NCI-H510A (cell line): ENCODE measurements at regions not wholly inside any gene's neighbourhood (a gene's known extent, or its start where the extent isn't known, plus 50 kb on each side); places are given as distances from the start of the nearest gene placed in this dataset.

Source experiments
- DNase-seq: peaks from one replicate; lab custom pipeline; 2025; lab: John Stamatoyannopoulos, UW

DNA sequence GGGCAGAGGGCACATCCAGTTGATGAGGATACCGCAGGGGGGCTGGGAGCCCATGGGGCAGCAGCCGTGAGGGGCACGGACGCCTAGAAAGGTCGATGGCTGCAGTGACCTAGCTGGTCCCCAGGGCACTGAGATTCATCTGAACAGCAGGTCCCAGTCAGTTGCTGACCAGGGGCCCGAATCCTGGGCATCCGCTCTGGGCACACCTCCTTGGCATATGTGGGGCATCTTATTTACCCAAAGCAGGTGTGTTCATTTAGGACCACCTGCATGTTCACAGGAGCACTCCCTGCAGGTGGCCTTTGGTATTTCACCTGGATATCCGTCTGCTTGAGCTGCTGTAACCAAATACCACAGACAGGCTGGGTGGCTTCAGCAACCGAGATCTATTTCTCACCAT, 72.0 kb upstream of the ODC1 start:
- DNase-seq = no peak

DNA sequence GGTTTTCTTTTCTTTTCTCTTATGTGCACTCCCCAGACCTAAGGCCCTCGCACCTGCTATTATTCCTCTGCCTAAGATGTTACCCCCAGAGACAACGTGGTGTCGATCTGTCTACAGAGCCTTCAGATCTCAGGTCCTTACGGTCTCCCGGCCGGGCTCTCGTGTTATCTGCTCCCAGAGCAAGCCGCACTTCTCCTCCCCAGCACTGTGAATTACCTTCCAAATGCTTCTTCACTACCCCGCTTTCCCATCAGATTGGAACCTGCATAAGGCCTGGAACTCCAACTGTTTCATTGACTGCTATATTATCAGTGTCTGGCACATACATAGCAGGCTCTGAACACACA, 71.2 kb upstream of the ODC1 start:
- DNase-seq = no peak

DNA sequence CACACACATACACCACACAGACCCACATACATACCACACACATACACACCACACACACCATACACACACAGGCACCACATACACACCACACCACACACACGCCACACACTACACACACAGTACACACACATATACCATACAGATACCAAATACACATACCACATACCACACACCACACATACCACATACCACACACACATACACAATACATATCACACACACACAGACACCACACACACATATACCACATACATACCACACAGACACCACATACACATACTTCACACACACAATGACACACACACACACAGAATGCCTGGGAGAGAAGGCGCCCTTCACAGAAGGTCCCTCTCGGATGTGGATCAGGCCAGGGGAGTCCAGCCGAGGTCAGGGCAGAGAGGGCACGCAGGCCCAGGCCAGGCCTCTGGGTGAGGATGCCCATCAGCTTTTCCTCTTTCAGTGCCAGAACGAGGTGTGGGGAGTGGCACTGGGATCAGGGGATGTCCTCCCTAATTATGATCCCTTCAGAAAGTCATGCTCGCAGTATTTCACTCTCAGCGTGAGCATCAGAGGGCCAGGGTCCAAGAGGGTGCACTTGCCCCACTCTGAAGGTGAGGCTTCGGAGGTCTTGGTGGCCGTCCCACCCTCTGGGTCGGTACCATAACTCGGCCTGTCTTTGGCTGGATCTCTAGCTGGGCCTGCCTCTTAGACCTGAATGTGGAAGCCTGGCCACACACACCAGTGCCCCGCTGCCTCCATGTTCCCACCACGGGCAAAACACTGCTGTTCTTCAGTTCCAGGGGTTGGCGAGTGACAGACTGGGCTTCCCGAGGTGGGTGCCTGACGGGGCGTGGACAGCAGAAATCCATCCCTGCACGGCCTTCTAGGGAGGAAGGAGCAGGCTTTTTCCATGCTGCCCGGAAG, 70.6 kb upstream of the ODC1 start:
- DNase-seq = no peak

DNA sequence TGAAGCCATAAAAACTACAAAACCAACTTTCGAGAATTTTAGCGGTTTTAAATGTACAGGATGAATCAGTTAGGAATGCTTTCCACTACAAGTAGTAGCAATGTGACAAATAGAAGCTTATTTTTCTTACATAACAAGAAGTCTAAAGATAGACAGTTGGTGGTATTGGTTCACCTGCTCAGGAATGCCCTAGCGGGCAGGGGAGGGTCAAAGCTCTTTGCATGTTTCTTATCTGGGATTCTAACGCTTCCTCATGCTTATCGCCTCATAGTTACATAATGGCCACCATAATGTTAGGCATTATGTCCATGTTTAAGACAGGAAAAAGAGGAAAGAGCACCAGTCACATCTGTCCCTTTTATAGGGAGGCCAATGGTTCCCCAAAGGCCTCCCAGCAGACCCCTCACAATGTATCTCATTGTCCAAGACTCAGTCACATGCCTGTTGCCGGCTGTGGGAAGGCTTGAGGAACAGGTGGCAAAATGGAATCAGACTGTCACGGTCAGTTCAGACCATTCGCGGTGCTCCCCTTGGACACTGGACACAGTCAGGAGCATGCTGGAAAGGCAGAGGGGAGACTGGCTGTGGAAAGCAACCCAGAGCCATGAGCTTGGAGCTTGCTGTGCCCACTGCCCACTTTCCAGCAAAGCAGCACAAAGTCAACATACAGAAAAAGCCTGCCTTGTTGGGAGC, 69.4 kb upstream of the ODC1 start:
- DNase-seq = no peak

DNA sequence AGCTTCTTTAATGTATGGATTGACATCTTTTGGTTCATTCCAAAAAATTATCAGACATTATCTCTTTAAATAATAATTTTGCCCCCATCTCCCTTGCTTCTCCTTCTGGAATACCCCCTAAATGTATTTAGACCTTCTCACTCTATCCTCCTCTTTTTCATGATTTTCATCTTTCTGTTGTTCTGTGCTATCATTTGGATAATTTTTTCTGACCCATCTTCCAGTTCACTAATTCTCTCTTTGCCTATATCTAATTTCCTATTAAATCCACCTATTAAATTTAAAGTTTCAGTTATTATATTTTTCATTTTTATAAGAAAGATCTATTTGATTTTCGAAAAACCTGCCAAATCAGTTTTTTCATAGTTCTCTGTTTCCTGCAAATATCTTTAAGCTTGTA, 67.8 kb upstream of the ODC1 start:
- no peak for DNase-seq

DNA sequence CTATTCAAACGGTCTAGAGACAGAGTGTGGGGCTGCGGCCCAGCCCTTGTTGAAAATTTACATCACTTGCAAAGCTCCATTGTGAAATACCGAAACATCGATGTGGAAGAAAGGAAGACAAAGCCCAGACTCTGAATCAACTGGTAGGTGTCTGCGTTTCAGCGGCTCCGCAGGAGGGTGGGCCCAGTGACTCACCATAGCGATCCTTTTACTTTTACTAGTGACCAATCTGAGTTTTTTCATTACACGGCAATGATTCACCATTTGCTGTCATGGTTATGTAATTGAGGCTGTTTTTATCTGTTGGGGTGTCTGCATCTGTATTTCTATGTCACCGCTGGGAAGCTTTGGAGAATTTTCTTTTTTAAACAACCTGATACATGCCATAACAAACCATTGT, 66.6 kb upstream of the ODC1 start:
- DNase-seq = no peak

DNA sequence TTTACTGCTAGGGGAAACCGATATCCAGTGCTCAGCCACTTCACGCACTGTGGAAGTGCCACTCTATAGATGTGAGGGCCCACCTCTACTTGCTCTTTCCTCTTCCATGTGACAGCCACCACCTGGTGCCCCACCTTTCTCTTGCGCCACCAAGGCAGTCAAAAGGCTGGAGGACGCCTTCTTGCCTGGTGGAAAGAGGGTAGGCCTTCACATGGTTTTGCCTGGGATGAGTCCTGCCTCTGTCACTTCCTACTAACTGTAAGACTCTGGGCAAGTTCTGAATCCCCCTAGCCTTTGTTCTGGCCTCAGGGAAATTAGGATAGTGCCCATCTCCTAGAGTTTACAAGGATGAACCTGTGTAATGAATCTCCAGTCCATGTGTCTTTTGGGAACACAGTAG, 66.1 kb upstream of the ODC1 start:
- DNase-seq = no peak

DNA sequence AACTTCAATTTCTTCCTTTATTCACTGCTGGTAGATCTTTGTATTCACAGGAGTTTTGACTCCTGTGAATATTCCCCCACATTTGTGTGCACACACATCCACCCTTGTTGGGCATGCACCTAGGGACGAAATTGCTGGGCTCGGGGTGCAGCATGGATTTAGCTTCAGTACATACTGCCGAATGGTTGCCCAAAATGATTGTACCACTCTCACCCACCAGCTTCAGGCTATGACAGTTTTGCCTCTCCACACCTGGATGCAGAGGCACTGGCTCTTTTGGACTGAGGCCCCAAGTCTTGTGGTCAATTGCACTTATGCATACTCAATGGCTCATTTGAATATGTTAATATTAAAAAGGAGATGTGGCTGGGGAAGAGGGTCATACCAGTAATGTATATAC, 65.1 kb upstream of the ODC1 start:
- DNase-seq = no peak

DNA sequence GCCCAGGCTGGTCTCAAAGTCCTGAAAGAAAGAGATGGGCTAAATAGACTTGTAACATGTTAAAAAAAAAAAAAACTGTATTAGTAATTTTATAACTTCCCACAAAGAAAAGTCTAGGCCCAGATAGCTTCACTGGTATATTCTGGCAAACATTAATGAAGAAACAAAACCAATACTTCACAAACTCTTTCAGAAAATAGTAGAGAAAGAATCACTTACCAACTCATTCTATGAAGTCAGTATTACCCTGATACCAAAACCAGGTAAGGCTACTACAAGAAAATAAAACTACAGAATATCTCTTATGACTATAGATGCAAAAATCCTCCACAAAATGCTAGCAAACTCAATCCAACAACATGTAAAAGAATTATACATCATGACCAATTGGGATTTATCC, 59.9 kb upstream of the ODC1 start:
- DNase-seq = no peak

DNA sequence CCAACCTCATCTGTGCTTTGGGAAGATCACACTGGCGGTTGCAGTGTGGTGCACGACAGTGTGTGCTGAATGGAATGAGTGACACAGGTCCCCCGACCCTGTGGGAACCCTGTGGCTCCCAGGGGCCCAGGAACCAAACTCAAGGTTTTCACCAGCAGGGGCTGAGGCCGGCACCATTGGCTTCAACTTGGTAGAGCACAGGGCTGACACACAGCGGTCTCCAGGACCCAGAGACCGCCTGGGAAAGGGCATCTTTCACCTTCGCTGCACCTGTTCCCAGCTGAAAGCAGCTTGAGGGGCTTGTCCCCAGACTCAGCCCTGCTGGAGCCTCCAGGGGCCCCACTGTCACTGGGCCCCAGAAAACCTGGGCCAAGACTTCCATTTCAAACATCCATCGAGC, 59.0 kb upstream of the ODC1 start:
- DNase-seq = no peak

DNA sequence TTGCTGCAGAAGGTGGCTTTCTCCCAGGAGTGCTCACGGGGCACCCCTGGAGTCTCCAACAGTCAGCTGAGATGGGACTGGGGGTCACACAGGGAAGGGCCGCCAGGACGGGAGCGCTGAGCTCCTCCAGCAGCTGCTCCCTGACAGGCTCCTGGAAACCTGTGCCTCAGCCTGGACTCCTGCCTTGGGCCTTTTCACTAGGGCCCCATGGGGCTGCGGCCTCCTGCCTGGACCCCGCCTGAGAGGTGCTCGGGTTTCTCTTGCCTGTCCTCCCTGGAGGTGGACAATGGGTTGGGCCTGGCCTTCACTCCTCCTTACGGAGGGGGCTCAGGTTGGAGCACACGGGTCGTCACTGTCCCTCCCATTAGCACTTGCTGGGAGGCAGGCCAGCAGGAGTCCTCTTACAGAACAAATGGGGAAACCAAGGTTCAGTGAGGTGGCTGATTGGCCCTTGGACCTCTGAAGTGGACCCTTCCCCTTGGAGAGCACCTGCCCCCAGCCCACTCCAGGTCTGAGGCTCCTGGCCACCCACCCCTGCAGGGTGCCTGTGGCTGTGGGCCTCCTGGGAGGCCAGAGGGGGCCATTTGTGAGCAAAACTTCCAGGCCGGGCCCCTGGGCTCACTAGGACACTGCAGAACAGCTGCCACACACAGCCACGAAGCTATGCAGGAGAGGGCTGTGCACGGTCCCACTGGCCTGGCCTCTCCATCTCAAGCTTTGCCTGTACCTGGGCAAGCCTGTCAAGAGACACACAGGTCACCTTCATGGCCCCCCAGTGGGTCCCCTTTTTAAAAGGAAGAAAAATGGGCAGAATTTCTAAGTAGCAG, 57.1 kb upstream of the ODC1 start:
- no peak for DNase-seq

DNA sequence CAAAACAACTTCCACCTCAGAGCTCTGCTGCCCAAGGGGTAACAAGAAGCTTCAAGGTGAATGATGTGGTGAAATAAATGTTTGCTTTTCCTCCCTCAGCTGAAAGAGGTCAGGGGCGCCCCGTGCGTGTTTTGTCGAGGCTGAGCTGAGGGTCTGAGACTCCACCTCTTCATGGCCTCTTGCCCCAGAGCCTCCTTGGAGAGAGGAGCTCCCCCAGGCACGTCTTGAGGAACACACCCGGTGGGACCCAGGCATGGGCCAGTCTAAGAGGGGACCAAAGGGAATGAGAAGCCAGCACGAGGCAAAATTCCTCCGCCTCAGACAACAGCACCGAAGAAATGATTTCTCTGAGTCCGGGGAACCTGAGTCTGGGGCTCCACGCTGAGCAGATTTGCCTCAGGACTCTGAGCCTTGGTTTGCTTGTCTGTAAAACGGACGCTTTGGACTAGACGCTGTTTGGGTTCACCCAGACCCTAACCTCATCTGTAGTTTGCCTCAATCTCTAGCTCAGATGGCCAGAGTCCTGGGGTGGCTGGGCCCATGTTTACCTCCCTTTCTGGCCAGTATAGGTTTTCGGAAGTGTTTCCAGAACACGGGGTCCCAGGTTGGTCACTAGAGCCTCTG, 56.4 kb upstream of the ODC1 start:
- DNase-seq = no peak

DNA sequence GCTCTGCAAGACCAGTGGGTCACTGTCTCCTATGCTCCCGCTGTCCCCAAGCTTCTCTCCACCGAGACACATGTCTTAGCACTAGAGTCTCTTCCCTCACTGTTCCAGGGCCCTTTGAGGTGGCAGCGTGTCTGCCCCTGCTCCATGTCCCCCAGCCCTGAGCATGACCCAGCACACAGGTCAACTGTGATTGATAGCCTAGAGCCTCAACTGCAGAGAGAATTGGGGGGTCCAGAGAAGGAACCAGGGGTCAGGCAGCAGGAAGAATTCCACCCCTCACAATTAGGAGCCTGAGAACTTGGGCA, 54.6 kb upstream of the ODC1 start:
- no peak for DNase-seq

DNA sequence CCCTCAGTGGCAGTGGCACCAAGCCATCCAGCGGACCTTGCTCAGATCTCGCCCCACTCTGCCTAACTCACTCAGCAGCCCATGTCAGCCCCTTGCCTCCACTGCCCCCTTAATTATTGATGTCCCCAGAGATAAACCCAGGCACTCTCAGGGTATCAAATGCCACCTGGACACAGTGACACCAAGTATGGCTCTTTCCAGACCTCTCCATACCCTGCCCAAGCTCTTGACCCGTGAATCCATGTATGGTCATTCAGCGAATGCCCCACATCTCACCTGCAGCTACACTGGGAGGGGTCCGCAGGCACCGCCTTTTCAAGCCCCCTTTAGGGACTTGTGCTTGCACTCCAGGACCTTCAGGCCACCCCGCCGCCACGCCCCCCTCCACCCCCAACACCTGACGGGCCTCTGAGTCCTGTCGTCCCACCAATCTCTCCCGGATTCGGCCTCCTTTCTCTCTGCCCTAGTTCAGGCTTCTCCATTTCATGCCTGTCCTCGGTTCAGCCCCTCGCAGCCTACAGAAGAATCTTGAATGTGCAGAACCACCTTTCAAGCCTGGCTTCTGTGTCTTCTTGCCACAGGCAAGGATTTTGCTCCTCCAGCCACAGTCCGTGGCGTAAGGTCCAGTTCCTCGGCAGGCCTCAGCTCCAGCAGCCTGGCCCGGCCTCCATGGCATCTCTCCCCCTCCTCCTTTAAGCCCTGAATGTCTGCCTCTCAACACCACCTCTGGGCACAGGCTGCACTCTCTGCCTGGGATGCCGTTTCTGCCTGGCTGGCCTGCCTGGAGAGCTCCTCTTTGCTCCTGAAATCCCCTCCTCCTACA, 54.1 kb upstream of the ODC1 start:
- DNase-seq = no peak

DNA sequence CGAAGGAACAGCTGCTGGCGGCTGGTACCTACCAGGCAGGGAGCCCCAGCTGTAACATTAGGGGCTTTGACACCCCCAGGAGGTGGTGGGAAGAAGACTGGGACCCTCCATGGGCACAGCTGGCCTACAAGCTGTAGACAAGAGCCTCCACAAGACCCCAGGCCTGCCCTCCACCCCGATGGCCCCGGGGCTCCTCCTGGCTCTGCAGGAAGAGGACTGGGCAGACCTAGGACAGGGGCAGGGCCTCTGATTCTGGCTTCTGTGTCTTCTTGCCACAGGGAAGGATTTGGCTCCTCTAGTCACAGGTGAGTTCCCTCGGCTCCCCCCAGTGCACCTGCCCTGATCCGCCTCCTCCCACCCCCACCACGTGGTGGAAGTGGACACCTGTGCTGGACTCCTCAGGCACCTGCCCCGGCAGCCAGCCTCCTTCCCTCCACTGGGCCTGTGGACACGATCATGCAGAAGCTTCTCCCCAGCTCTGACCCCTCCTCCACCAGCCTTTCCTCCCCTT, 53.4 kb upstream of the ODC1 start:
- DNase-seq = no peak

DNA sequence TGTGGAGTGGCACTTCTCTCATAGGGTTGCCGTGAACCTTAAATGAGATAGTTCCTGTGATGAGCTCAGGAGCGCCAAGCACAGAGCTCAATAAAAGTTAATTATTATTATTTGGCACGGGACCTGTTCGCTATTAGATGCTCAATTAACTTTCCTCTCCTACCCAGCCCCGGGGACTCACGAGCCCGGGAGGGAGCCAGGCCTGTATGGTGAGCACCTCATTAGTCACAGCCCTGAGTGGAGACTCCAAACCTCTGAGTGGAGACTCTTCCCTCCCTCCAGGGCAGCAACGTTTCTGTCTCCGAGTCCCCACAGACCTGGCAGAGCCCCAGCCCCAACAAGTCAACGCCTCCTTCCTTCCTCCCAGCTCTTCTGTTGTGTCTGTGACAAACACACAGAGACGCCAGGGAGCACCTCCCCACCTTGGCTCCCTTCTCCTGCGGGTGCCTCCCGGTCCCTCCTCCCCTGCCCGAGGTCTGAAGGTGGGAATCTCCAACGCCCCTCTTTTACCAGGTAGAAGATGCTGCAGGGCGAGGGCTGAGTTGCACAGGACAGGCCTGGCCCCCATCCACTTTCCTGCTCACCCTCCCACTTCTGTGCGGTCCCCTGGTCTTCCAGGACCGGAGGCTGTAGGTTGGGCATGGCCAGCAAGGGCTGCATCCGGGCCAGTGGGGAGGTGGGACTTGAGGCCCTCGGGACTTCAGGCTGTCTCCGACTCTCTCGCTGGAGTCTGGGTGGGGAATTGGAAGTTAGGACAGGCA, 52.7 kb upstream of the ODC1 start:
- no peak for DNase-seq

DNA sequence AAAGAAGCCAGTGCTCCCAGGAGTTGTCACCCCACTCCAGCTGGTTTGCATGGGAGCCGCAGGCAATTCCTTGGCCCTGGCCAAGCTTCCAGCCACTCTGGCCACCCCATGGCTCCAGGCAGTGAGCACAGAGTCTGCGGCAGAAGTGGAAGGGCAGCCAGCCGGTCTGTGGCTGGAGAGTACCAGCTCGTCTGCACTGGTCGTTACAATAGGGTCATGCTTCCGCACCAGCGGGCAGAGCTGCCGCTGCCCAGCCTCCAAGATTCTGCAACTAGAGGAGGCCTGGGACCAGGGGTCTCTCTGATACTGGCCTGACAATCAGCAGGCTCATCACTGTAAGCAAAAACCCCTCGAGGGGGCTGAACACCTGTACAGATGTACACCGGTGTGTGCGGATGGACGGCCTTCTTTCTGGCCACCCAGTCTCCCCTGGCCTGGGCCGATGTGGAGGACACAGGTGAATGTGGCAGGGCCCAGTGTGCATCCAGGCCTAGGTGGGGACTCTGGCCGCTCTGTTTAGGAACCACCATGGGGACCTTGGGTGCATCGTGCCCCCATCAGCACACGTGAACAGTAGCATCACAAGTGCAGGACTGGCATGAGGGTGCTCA, 51.9 kb upstream of the ODC1 start:
- DNase-seq = no peak

DNA sequence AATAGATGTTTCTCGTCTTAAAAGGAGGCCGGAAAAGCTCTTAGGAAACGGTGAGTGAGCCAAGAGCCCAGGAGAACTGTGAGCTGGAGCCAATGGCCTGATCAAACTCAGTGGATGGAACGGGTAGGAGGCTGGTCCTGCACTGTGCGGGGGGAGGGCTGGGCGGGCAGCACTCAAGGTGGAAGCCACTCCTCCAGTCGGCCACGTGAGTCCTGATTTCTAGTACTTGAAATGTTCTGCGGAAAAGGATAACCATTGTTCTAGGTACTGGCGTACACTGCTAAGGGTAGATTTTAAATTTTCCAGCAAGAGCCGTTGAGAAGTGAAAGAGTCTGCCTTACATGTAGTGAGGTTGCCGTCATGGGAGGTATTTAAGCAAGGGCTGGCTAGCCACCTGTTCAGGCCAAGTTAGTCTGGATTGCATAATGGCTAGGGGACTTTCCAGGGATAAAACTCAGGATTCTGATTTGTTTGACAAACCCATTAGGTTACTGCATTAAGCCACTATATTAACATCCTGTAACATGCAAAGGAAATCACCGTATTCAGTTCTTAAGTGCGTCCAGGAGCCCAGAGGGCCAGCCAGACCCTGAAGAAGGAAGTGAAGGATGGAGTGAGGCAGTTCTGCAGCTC, 51.3 kb upstream of the ODC1 start:
- DNase-seq = peak; percentile 36

DNA sequence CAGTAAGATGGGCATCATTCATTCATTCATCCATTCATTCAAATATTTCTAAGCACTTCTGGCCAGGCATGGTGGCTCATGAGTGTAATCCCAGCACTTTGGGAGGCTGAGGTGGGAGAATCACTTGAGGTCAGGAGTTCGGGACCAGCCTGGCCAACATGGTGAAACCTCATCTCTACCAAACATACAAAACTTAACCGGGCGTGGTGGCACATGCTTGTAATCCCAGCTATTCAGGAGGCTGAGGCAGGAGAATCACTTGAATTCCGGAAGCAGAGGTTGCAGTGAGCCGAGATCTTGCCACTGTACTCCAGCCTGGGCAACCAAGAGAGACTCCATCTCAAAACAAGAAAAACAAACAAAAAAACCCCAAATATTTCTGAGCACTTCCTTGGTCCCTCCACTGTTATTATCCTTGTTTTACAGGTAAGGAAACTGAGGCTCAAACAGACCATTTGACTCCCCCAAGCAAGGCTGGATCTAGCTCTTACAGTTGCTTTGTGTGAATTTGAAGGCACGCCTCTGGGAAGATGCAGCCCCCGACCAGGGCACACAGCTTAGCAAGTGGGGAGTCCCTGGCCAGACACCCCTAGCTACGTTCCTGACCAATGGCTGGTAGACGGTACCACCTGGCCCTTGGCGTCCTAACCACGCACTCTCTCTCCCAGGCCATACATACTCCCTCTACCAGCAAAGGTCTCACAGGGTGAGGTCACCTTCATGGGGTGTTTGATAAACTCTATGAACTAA, 50.6 kb upstream of the ODC1 start:
- no peak for DNase-seq
